ENCODE measurements at regions not wholly inside any gene's neighbourhood (a gene's known extent, or its start where the extent isn't known, plus 50 kb on each side); places are given as distances from the start of the nearest gene placed in this dataset.
A peak's percentile ranks its signal among the peaks of the same experiment; 100 is the strongest.

DNA sequence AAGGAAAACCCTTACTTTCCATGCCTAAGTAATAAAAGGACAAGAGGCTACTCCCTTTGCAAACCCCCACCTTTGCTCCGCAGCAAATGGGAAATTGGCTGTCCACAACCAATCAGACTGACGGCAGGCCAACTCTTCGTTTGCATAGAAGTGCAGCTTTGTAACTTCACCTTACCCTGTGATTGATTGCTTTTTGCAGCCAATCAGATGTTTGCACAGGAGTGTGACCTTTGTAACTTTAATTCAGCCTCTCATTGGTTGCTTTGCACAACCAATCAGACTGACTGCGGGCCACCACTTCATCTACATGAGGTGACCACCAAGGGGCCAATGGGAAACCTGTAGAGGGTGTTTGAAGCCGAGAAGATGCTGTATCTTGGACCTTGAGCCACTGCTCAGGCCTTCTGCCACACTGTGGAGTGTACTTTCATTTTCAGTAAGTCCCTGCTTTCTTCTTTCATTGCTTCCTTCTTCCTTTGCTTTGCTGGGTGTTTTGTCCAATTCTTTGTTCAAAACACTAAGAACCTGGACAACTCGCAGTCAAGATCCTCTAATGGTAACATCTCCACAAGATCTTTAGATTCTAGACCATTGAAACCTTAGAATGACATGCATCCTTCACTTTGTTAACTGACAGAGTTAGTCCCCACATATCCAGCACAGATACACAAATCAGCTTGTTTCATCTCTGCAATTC, 51.3 kb upstream of the FREM1 start:
- DNase-seq, result peak; percentile 95

DNA sequence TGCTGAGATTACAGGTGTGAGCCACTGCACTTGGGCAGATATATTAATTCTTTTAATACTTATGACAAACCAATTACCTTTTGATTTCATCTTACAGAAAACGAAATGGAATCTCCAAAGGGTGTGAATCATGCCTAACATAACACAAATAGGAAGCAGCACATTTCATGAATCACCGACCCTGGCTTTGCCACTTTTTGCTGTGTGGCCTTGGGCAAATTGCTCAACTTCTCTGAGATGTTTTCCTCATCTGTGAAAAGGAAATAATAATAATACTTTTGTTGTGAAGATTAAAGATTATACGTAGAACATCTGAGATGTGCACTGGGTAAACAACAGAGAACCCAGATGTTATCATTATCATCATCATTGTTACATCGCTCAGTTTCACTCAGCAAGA, 50.7 kb upstream of the FREM1 start:
- DNase-seq, result no peak

Data from OCI-M1 (cell line).